Uterus (tissue), 3 donors: ENCODE measurements at regions not wholly inside any gene's neighbourhood (a gene's known extent, or its start where the extent isn't known, plus 50 kb on each side); places are given as distances from the start of the nearest gene placed in this dataset.
"Not testable (repeated sequence)": the region's sequence is repeated elsewhere in the genome, so short reads cannot be mapped to it uniquely, and the experiment has no call there.

Experiments
- DNase-seq, 2 donors: peaks; one replicate each; pipeline ENCODE4 v3.0.0-alpha.2; 2019 to 2020
- H3K27ac ChIP-seq, 2 donors: fragments of 200-600 bp; sonication (generic); 1 replicate in 1 of 2; 2 replicates in 1 of 2; pipeline ENCODE4 v1.5.1; 2016 to 2018
- H3K27me3 ChIP-seq, 2 donors: fragments of 200-600 bp; sonication (generic); one replicate each; pipeline ENCODE4 v1.5.1; 2018 to 2019; ENCODE audit warnings: control low read depth in 1 of 2
- H3K36me3 ChIP-seq, 2 donors: fragments of 200-600 bp; sonication (generic); one replicate each; pipeline ENCODE4 v1.5.1; 2019; ENCODE audit warnings: control low read depth in 1 of 2
- H3K4me1 ChIP-seq, 2 donors: fragments of 200-600 bp; sonication (generic); one replicate each; pipeline ENCODE4 v1.5.1; 2018 to 2019; ENCODE audit warnings: control low read depth in 1 of 2
- H3K4me3 ChIP-seq, 2 donors: fragments of 200-600 bp; sonication (generic); 1 replicate in 1 of 2; 2 replicates in 1 of 2; pipeline ENCODE4 v1.5.1; 2018 to 2019; ENCODE audit warnings: mild to moderate bottlenecking in 1 of 2
- H3K9me3 ChIP-seq, 2 donors: fragments of 200-600 bp; sonication (generic); one replicate each; pipeline ENCODE4 v1.5.1; 2019; ENCODE audit warnings: control low read depth in 1 of 2
- CTCF ChIP-seq, 4 experiments: fragments of 200-600 bp in 2 of 4; fragments of 450-650 bp in 2 of 4; sonication (generic) in 2 of 4; IDR thresholded peaks; one replicate each; pipeline ENCODE4 v1.5.1; 2016 to 2019; ENCODE audit warnings: antibody characterized with exemption in 4 of 4, mild to moderate bottlenecking in 2 of 4, moderate library complexity in 1 of 4
- POLR2A ChIP-seq, 2 donors: fragments of 450-650 bp; IDR thresholded peaks; one replicate each; pipeline ENCODE4 v1.6.1; 2016; ENCODE audit warnings: antibody characterized with exemption in 2 of 2, mild to moderate bottlenecking in 1 of 2, moderate library complexity in 1 of 2
- intact Hi-C: fragments of 100-400 bp; cut with DNase I; formaldehyde crosslinking; loops from one replicate; pipeline ENCODE4 v1.15.1; 2023; ENCODE audit warnings: low total_unique reads
- donor health status: DM: yes; HTN: yes; CAD: no.

DNA sequence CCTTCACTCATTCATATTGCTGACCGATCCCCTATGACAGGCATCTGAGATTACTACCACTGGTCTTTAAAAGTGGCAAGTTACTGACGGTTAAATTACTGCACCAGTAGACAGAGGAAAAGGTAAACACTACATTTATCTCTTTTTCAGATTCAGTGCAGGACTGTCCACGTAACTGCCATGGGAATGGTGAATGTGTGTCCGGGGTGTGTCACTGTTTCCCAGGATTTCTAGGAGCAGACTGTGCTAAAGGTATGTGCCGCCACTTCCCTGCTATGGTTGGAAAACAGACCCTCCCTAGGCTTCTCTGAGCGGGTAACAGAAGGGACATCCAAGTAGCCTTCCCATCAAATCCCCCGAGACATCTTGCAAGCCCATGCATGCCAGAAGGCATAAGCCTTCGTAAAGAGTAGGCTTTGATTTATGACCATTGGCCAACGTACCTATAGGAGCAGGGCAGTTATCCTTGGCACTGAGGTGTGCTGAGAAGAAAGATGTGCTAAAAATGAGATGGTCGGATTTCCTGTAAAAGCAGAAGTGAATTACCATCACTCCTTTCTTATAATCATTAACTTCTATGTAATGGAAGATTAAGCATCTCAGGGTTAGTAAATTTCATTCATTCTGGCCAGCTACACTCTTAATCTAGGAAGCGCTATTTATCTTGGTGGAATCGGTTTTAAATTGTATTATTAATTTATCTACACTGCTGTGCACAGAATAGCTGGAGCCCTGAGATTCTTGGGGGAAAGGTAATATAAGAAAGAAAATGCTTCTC is 193.4 kb upstream of the WWC1 start:
- Histone ChIP-seq H3K27ac (no peak overlapping the region), H3K27me3 (no peaks in the 10 kb centered on the region), H3K36me3 (no peaks in the 10 kb centered on the region), H3K4me3 (no peak overlapping the region), H3K4me1 (no peaks in the 10 kb centered on the region), H3K9me3 (no peaks in the 10 kb centered on the region)
- intact Hi-C loops = no loop called here
- no peak for DNase-seq
- TF ChIP-seq CTCF (IDR thresholded peaks at IDR 0.05) = no peak
- no peak for TF ChIP-seq POLR2A (IDR thresholded peaks at IDR 0.05)

DNA sequence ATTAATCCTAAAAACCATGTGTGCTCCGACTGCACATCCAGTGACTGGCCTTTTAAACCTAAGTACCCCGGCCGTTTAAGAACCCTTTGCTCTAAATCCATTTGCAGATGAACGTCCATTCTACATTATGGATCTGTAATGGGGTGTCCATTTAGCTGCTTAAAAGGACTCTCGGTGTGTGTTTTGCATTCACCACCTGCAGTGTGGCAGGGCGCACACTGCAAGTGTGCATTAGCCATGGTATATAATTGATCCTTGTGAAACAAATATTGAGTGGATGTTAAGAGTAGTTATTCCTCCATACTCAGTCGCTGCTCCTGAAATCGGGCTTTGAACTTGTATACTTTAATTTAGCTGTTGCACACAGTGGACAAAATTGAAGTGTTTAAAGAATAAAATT is 190.1 kb upstream of the WWC1 start:
- no peak overlapping the region for H3K27ac ChIP-seq
- no peaks in the 10 kb centered on the region for H3K9me3 ChIP-seq
- no peaks in the 10 kb centered on the region for H3K36me3 ChIP-seq
- no peak overlapping the region for H3K4me3 ChIP-seq
- H3K4me1 ChIP-seq = no peaks in the 10 kb centered on the region
- no peak for DNase-seq
- no peaks in the 10 kb centered on the region for H3K27me3 ChIP-seq
- TF ChIP-seq CTCF (IDR thresholded peaks at IDR 0.05) = no peak
- TF ChIP-seq POLR2A (IDR thresholded peaks at IDR 0.05) = no peak
- intact Hi-C loops = no loop called here

DNA sequence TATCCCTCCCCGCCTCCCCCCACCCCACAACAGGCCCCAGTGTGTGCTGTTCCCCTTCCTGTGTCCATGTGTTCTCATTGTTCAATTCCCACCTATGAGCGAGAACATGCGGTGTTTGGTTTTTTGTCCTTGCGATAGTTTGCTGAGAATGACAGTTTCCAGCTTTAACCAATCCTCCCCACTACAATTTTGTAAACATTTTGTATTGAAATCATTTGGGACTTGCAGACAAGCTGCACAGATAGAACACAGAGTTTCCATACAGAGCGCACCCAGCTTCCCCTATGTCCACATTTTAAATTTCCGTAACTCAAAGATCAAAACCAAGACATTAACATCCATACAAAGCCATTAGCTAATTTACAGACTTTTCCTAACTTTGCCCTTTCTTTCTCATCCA is 188.4 kb upstream of the WWC1 start:
- H3K27me3 ChIP-seq, H3K27ac ChIP-seq, DNase-seq, H3K4me1 ChIP-seq, H3K4me3 ChIP-seq, intact Hi-C loops, H3K9me3 ChIP-seq, H3K36me3 ChIP-seq: not testable (repeated sequence)

- Histone ChIP-seq H3K27ac (no peak overlapping the region), H3K36me3 (no peaks in the 10 kb centered on the region), H3K9me3 (no peaks in the 10 kb centered on the region), H3K4me3 (no peak overlapping the region), H3K27me3 (no peaks in the 10 kb centered on the region), H3K4me1 (no peaks in the 10 kb centered on the region)
- no peak for DNase-seq
- no peak for TF ChIP-seq CTCF (IDR thresholded peaks at IDR 0.05)
- TF ChIP-seq POLR2A (IDR thresholded peaks at IDR 0.05) = no peak
- intact Hi-C loops = no loop called here
Observed at GRCh38 chr5:168104350-168104749, 187.1 kb upstream of the WWC1 start.

GRCh38 chr5:168104811-168105481 is 186.5 kb upstream of the WWC1 start:
- no peak overlapping the region for H3K27ac ChIP-seq
- intact Hi-C loops = no loop called here
- no peak for TF ChIP-seq CTCF (IDR thresholded peaks at IDR 0.05)
- no peak for TF ChIP-seq POLR2A (IDR thresholded peaks at IDR 0.05)
- H3K27me3 ChIP-seq = no peaks in the 10 kb centered on the region
- H3K9me3 ChIP-seq = no peaks in the 10 kb centered on the region
- DNase-seq = no peak
- no peaks in the 10 kb centered on the region for H3K36me3 ChIP-seq
- no peaks in the 10 kb centered on the region for H3K4me1 ChIP-seq
- H3K4me3 ChIP-seq = no peak overlapping the region
